GM19240 (cell line): ENCODE measurements at regions not wholly inside any gene's neighbourhood (a gene's known extent, or its start where the extent isn't known, plus 50 kb on each side); places are given as distances from the start of the nearest gene placed in this dataset.
"Not testable (repeated sequence)": the region's sequence is repeated elsewhere in the genome, so short reads cannot be mapped to it uniquely, and the experiment has no call there.

ENCODE experiments used
- DNase-seq: peaks from one replicate; pipeline ENCODE4 v3.0.0; 2011; ENCODE audit warnings: low spot score; ENCODE audit not compliant: insufficient read length

DNA sequence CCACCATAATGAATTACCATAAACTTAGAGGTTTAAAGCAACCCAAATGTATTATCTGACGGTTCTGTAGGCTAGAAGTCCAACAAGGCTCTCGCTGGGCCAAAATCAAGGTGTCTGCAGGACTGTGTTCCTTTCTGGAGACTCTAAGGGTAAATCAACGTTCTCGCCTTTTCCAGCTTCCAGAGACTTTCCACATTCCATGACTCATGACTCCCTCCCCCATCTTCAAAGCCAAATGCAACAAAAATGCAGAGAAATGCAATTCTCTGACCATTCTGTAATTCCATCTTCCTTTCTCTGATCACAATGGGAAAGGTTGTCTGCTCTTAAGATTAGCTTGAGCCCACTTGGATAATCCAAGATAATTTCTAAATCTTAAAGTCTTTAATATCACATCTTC lies 287.1 kb downstream of the LTN1 start:
- no peak for DNase-seq

DNA sequence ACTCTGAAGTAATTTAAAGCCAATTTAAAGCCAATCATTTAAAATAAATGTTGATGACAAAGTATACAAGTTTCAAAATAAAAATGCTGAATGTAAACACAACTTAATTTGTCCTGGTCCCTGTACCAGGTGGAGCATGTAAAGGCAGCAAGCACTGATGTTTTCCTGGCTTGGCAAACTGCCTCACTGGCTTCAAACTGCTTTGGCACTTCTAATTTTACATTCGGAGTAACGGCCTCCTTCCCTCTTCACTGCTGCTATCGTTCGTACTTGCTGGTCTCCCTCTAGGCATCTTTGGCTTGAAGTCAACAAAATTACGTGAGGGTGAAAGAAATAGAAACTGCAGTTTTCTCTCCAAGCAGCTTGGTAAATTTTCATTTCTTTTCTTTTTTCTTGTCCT lies 287.9 kb downstream of the LTN1 start:
- no peak for DNase-seq

DNA sequence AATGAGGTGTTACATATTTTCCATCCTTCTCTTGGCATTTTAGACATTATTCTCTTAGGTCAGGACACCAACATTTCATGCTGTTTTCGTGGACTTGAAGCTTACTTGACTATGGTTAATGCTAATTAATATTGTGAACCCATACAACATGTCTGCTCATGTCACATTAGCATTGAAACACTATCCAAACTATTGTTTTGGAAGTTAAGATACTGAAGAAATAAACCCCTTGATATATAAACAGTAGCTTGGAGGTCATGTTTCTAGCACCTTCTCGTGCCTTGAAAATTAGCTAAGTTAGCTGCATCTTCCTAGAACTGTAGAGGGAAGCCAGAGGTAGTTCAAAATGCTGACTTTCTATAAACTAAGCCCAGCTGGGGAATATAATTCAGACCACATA lies 288.8 kb downstream of the LTN1 start:
- no peak for DNase-seq

DNA sequence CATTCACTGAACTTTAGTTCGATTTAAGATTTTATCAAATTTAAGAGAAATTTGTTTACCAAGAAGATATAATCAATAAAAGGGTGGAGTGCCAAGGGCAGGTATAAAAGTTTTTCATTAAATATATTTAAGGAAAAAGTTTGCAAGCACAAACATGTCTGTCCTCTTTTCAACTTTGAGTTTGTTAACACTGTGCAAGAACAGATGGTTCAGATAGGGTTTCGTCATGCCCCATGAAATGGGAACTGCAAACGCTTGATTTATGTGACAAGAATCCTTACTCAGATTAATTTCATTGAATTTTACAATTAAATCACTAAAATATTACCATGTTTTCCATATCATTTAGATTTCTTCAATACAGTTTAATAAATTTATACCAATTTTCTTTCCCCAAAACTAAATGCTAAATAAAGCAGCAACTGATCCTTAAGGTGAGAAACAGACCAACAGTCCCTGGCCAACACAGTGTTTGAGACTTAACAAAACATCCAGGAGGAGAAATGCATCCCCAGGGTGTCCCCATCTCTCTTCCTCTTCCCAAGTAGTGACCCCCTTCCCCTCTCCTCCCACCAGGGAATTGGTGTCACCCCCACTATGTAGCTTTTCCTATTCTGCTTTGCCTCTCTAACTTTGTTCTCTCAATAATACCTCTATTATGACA lies 292.9 kb downstream of the LTN1 start:
- no peak for DNase-seq

DNA sequence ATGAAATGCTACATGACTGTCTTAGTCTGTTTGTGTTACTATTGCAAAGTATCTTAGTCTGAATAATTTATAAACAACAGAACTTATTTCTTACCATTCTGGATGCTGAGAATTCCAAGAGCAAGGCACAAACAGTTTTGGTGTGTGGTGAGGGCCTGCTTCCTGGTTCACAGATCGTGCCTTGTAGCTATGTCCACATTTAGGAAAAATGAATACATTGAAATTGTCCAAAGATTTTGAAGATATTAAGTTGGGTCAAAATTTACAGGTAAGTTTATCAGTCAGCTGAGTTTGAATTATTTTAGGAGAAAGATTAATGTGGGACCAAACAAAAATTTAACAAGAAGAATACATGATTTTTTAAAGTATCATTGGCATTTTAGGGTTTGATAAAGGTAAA lies 293.5 kb downstream of the LTN1 start:
- DNase-seq, result no peak

DNA sequence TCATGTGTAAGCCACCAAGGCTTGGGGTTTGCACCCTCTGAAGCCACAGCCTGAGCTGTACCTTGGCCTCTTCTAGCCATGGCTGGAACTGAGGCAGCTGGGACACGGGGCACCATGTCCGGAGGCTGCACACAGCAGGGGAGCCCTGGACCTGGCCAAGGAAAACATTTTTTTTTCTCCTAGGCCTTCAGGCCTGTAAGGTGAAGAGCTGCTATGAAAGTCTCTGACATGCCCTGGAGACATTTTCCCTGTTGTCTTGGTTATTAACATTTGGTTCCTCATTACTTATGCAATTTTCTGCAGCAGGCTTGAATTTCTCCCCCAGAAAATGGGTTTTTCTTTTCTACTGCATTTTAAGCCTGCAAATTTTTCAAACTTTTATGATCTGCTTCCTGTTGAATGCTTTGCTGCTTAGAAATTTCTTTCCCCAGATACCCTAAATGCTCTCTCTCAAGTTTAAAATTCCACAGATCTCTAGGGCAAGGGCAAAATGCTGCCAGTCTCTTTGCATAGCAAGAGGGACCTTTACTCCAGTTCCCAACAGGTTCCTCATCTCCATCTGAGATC lies 295.8 kb downstream of the LTN1 start:
- DNase-seq, result no peak

DNA sequence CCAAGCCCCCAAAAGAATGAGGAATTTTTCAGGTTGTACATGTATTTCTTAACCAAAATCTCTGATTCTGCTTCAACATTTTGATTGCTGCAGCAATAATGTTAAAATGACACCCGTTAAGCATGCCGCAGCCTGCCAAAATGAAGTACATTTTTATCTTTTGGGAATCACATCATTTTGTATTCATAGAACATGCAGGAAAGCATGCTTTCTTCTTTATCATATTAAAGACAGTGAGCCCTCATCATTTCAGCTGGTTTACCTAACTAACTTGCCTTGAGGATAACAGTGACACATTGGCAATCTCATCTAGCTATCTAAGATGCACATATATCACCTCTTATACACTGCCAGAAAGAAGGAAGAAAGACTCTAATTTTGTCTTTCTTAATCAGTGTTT lies 299.2 kb downstream of the LTN1 start:
- DNase-seq, result no peak

DNA sequence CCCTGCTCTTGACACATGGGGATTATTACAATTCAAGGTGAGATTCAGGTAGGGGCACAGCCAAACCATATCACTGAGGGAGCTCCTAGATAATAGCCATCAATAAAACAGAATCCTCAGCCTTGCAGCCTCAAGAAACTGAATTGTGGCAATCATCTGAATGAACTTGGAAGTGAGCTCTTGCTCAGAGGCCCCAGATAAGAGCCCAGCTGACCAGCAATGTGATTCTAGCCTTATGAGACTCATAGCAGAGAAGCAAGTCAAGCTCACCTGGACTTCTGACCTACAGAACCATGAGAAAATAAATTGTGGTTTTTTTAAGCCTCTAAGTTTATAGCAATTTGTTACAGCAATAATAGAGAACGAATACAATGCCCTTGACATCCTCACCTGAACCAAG lies 302.5 kb downstream of the LTN1 start:
- no peak for DNase-seq

DNA sequence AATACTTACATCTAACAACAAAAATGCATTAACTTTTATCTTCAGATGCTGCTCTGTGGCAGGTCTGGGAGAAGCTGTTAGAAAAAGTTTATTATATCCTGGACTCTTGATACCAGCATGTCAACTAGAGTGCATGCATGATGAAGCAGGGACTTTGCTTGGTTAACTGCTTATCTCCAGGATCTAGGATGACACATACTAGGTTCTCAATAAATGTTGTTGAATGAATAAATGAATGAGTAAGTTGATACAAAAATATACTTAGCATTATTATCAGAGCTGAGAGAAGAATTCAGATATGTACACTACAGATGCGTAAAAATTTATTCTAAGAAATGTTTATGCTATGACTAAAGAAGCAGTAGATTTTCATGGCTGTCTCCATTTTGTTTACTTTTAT lies 304.3 kb downstream of the LTN1 start:
- DNase-seq, result no peak

DNA sequence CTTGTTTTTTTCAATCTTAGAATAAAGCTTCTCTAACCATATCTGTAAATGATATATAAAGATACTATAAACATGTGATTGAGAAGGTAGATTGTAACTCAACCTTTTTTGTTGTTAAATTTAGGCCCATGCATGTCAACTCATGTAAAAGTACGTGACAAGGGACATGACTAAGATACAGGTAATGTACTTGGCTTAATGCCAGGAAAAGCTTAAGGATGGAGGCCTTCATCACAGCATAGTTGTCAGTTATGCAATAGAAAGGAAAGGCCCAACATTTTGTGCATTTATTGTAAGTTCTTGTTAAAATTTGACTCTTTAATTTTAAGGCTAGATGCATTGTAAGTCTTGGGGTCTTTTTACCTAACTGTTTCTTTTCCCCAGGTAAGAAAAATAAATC lies 305.1 kb downstream of the LTN1 start:
- no peak for DNase-seq

DNA sequence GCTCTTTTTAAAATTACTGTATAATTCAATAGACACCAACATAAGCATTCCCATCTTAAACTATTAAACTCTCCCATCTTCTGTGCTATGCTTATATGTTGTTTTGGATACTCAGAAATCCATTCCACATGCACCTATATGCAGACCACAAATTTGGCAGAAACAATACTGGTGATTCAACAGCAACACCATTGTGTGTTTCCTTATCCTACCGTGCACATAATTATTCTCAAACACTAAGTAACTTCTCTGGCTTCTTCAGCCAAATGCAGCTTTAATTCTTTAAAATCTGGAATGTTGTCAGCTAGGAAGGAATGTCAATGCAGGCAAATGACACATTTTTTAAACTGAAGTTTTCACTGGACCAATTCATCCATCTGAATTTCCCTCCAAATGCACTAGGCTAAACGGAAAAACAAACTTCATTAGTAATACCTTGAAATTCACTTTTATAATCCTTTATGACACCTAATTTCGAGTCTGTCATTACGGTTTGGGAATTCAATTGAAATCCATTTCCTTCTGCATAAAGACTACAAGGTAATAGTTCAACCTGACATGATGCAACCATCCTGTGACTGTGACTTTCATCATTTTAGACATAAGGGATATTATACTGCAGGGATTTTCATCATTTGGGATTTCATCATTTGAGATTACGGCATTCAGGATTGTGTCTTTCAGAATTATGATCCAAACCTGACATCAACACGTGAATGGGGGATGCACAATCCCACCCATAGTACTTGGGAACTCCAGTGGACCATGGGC lies 308.5 kb downstream of the LTN1 start:
- DNase-seq, result no peak

DNA sequence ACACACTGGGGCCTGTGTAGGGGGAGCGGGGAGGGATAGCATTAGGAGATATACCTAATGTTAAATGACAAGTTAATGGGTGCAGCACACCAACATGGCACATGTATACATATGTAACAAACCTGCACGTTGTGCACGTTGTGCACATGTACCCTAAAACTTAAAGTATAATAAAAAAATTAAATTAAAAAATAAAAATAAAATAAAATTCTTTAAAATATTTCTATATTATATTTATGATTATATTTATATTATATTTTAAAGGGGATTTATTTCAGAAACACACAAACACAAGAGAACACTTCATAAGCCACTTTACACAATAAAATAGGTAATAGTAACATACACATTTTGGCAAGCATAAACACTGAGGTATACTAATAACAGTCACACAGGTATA lies 309.8 kb downstream of the LTN1 start:
- not testable (repeated sequence) for DNase-seq

DNA sequence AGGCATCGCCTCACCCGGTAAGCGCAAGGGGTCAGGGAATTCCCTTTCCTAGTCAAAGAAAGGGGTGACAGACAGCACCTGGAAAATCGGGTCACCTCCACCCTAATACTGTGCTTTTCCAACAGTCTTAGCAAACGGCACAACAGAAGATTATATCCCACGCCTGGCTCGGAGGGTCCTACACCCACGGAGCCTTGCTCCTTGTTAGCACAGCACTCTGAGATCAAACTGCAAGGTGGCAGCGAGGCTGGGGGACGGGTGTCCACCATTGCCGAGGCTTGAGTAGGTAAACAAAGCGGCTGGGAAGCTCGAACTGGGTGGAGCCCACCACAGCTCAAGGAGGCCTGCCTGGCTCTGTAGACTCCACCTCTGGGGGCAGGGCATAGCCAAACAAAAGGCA lies 315.6 kb downstream of the LTN1 start:
- DNase-seq, result not testable (repeated sequence)

DNA sequence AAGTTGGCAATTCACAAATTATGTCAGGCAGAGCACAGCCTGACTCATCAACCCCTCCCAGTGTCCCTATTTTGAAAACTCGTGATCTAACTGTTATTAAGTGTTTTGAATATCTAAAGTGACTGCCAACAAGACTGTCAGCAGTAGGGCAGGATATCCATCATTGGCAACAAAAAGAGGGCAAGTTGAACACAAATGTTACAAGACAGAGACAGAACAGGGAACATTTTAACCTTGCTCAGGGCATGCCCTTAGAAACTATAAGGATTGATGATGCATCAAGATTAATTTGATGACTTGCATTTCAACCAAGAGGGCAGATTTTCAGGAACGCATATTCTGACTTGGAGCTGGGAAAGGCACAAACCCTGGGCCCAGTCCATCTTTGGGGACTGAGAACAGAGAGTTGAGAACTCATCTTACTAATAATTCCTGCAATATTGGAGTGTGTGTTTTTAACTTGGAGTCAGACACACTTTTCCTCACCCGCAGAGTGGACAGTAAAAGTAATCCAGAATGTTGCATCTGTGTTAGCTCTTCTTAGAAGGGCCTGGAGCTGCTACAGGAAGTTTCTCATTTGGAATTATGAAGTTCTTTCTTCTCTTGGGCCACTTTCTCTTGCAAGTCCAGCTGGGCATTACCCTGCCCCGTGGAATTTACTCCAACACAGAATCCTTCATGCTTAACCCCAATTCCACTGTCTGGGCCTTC lies 317.2 kb downstream of the LTN1 start:
- DNase-seq, result no peak

DNA sequence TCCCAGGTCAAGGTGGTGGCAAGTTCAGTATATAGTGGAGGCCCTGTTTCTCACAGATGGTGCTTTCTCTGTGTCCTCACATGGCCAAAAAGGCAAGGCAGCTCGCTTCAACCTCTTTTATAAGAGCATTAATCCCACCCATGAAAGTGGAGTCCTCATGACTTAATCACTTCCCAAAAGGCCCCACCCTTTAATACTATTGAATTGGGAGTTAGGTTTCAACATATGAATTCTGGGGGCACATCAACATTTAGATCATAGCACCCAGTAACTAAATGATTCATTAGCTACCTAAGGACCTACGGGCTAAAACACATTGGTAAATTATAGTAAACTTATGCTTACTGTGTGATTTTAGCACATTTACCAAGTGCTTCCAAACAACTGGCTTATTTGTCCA lies 317.9 kb downstream of the LTN1 start:
- DNase-seq, result no peak

DNA sequence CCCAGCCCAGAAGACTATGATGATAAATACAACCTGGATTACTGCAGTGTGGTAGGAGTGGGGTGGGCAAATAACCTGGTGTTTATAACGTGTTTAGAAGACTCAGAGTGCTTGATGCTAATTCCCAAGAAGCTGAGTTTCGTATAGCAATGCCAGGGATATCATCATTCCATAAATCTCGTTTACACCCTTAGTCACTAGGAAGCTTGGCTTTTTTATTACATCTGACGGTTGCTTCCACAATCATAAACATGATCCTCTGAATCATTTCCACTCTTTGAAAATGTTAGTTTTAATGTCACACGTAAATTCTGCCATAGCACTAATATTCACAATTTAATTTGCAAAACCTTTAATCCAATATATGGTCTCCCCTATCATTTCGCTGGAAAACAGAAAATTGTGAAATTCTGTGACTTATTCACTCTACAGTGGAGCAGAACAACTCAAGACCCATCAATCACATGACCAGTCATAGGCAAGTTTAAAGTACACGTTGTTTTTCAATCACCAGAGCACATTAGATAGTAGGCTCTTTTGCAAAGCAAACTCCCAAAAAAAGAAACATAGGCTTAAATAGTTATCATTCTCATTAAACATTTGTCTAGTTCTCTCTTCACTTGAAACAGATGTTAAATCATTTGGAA lies 321.0 kb downstream of the LTN1 start:
- DNase-seq, result no peak

DNA sequence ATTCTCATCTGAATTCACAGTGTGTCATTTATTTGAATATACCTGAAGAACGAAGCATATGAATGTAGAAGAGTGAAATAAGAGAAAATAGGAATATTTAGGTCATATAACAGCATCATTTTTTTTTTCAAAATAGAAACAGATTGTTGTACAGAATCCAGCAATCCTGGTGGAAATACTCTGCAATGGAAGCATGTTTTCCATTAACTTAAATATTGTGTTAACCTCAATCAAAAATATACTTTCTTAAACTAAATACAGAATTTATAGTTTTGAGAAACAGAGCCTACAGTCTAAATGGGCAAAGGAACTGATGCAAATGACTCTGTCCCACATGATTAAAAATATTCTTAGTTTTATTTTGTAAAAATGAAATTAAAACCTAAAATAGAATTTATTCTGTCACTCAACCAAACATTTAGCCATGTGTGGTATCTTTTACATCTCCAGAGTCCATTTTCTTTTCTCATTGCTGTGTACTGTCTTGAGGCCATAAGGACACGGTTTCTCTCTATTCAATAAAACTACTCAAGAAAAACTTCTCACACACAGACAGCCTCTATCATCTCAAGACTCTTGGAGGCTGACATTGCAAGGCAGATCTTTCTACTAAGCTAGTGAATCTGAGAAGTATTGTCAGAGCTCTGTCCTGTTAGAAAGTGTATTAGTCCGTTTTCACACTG lies 322.6 kb downstream of the LTN1 start:
- no peak for DNase-seq

DNA sequence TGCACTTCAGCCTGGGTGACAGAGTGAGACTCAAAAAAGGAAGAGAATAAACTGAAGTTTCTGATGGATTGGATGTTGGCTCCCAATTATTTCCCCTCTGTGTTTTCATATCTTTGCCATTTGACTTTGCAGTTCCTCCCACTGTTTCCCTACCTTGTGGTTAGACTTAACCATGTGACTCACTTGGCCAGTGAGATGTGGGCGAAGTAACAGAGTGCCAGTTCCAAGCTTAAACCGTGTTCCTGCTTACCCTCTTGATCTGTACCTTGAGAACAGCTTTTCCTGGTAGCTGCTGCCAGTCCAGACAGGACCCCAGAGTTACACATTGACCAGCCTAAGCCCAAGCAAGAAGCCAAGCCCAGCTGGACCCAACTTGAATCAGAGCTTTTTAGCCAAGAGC lies 323.4 kb downstream of the LTN1 start:
- no peak for DNase-seq

DNA sequence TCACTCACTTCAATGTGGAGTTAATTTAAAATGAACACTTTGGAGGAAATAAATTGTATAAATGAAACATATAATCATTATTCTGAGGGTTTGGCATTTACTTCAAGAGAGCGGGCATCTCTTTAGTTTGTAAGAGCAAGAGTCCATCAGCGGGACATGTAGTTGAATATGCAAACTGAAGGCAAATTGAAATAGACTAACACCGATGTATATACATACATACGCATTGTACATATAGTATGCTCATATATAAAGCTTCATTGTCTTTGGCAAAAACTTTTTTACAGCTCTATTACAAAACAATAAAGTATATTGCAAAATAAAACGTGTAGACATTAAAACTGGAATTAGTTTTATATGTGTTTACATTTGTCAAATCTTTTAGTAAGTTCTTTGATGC lies 328.9 kb downstream of the LTN1 start:
- no peak for DNase-seq

DNA sequence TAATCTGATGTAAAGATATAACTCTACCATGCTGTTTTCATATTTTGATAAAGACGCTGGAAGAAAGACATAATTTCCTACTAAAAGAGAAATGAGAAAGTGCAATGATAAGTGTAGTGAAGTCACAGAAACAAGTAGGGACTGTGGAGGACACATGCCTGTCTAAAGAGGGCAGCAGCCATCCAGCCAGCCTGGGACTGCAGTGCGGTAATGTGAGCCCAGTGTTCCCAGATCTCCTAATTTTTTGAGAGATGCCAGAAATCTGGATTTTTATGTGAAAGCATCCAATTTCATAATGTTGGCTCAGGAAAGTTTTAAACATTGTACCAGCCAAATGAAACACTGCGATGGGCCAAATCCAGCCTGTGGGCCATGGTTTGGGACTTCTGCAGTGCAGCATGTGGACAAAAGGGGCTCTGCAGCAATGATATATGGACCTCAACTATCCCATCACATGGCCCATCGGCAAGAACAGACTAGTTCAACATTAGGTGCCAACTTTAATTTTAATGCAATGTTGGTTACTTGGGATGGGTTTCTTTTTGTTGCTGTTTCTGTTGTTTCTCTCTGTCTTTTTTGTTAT lies 329.5 kb downstream of the LTN1 start:
- DNase-seq, result no peak

DNA sequence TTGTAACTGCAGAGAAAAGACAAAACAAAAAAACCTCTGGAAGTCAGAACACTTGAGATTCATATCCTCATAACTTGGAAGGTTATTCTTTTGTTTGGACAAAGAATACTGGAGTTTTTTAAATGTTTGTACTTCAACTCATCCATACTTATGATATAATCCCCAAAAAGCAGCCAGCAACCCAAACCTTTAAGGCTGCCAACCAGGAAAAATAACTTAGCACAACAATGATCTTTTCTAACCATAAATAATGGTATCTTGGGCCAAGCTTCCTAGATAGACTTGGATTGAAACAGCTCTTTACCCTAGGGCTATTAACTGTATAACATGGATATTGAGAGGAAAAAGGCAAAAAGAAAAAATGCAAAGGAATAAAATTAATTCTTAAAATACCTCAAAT lies 335.1 kb downstream of the LTN1 start:
- DNase-seq, result no peak
